ENCODE measurements at regions not wholly inside any gene's neighbourhood (a gene's known extent, or its start where the extent isn't known, plus 50 kb on each side); places are given as distances from the start of the nearest gene placed in this dataset.

DNA sequence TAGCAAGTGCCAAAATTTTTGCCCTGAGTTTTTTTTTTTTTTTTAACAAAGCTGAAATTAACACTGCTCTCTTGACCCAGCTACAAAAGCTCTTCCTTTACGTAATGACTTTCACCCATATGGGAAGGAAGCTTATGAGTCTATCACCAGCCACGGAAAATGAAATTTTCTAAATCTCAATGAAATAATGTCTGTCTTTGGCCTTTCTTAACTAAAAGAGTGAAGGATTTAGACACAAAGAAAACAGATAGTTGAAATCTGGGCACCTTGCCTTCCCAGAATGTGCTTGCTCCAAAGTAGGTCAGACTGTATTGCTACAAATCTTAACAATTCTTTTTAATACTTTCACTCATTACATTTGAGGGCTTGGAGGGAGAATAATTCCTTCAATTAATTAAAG is 180.8 kb upstream of the MGAT5 start:
- ChIA-PET POLR2A (ENCODE audit: low non-redundant PET) (no interaction called here), CTCF (no interaction called here)
- no peak overlapping the region for H3K27ac ChIP-seq (ENCODE audit: low read depth, low read length, poor library complexity, severe bottlenecking)
- peaks cover 10% of the 10 kb centered on the region for H3K27me3 ChIP-seq (replicated peaks; ENCODE audit: insufficient read depth, low read depth, low read length, poor library complexity)
- BruUV-seq (replicated peaks): no TSS peak
- no peaks in the 10 kb centered on the region for H3K4me1 ChIP-seq (ENCODE audit: insufficient read depth, low read length, poor library complexity, severe bottlenecking)
- intact Hi-C loops (cut with micrococcal nuclease; ENCODE audit: unreplicated experiment): no loop called here
- H3K36me3 ChIP-seq (ENCODE audit: insufficient read depth, low read length, poor library complexity, severe bottlenecking): no peaks in the 10 kb centered on the region
- no peak for DNase-seq (ENCODE audit: low spot score)
- no peak overlapping the region for H3K4me3 ChIP-seq (ENCODE audit: low read depth, low read length, poor library complexity, severe bottlenecking)
- no peak for TF ChIP-seq EZH2 (IDR thresholded peaks at IDR 0.05; ENCODE audit: borderline replicate concordance, low read depth, low read length, poor library complexity, severe bottlenecking)
- TF ChIP-seq, protein P1, sequence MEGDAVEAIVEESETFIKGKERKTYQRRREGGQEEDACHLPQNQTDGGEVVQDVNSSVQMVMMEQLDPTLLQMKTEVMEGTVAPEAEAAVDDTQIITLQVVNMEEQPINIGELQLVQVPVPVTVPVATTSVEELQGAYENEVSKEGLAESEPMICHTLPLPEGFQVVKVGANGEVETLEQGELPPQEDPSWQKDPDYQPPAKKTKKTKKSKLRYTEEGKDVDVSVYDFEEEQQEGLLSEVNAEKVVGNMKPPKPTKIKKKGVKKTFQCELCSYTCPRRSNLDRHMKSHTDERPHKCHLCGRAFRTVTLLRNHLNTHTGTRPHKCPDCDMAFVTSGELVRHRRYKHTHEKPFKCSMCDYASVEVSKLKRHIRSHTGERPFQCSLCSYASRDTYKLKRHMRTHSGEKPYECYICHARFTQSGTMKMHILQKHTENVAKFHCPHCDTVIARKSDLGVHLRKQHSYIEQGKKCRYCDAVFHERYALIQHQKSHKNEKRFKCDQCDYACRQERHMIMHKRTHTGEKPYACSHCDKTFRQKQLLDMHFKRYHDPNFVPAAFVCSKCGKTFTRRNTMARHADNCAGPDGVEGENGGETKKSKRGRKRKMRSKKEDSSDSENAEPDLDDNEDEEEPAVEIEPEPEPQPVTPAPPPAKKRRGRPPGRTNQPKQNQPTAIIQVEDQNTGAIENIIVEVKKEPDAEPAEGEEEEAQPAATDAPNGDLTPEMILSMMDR (conservative IDR thresholded peaks at IDR 0.05; ENCODE audit: low read depth, low read length): no peak
- no peaks in the 10 kb centered on the region for H3K9me3 ChIP-seq (ENCODE audit: low read depth, low read length, poor library complexity, severe bottlenecking)

DNA sequence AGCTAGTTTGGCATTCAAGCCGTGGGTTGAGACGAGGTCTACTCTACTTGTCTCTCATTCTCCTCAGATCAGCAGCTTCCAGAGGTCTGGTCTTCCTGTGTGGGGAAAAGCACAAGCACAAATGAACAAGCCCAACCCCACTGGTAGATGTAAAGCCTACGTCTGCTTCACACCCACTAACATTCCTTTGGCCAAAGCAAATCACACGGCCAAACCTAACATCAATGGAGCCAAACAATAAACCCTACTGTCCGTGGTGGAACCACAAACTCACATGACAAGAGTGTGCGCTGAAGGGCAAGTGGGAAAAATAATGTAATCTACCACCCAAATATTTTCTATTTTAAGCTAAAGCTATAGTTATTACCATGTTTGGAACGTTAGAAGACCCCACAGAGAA is 179.3 kb upstream of the MGAT5 start:
- BruUV-seq (replicated peaks): no TSS peak
- CTCF ChIA-PET: no interaction called here

GRCh38 chr2:134075204-134075603 is 178.7 kb upstream of the MGAT5 start:
- POLR2A ChIA-PET (ENCODE audit: low non-redundant PET): no interaction called here
- intact Hi-C loops (cut with micrococcal nuclease; ENCODE audit: unreplicated experiment): no loop called here
- H3K9me3 ChIP-seq (ENCODE audit: low read depth, low read length, poor library complexity, severe bottlenecking): no peaks in the 10 kb centered on the region
- no peak overlapping the region for H3K27ac ChIP-seq (ENCODE audit: low read depth, low read length, poor library complexity, severe bottlenecking)
- TF ChIP-seq, protein P1 (conservative IDR thresholded peaks at IDR 0.05; ENCODE audit: low read depth, low read length): no peak
- TF ChIP-seq EZH2 (IDR thresholded peaks at IDR 0.05; ENCODE audit: borderline replicate concordance, low read depth, low read length, poor library complexity, severe bottlenecking): no peak
- H3K36me3 ChIP-seq (ENCODE audit: insufficient read depth, low read length, poor library complexity, severe bottlenecking): no peaks in the 10 kb centered on the region
- BruUV-seq (replicated peaks): no TSS peak
- H3K4me3 ChIP-seq (ENCODE audit: low read depth, low read length, poor library complexity, severe bottlenecking): no peak overlapping the region
- peaks cover 11% of the 10 kb centered on the region for H3K27me3 ChIP-seq (replicated peaks; ENCODE audit: insufficient read depth, low read depth, low read length, poor library complexity)
- no peak for DNase-seq (ENCODE audit: low spot score)
- CTCF ChIA-PET: no interaction called here
- no peaks in the 10 kb centered on the region for H3K4me1 ChIP-seq (ENCODE audit: insufficient read depth, low read length, poor library complexity, severe bottlenecking)

More for the DNA sequence above, 179.3 kb upstream of the MGAT5 start:
- H3K36me3 ChIP-seq (ENCODE audit: insufficient read depth, low read length, poor library complexity, severe bottlenecking): no peaks in the 10 kb centered on the region
- H3K4me3 ChIP-seq (ENCODE audit: low read depth, low read length, poor library complexity, severe bottlenecking): no peak overlapping the region
- no peak for TF ChIP-seq EZH2 (IDR thresholded peaks at IDR 0.05; ENCODE audit: borderline replicate concordance, low read depth, low read length, poor library complexity, severe bottlenecking)
- TF ChIP-seq, protein P1 (conservative IDR thresholded peaks at IDR 0.05; ENCODE audit: low read depth, low read length): no peak
- DNase-seq (ENCODE audit: low spot score): no peak
- no peaks in the 10 kb centered on the region for H3K9me3 ChIP-seq (ENCODE audit: low read depth, low read length, poor library complexity, severe bottlenecking)
- H3K4me1 ChIP-seq (ENCODE audit: insufficient read depth, low read length, poor library complexity, severe bottlenecking): no peaks in the 10 kb centered on the region
- intact Hi-C loops (cut with micrococcal nuclease; ENCODE audit: unreplicated experiment): no loop called here
- POLR2A ChIA-PET (ENCODE audit: low non-redundant PET): no interaction called here
- H3K27ac ChIP-seq (ENCODE audit: low read depth, low read length, poor library complexity, severe bottlenecking): no peak overlapping the region
- peaks cover 11% of the 10 kb centered on the region for H3K27me3 ChIP-seq (replicated peaks; ENCODE audit: insufficient read depth, low read depth, low read length, poor library complexity)

Data from A673 (cell line).